ENCODE measurements at regions not wholly inside any gene's neighbourhood (a gene's known extent, or its start where the extent isn't known, plus 50 kb on each side); places are given as distances from the start of the nearest gene placed in this dataset.
"Not testable (repeated sequence)": the region's sequence is repeated elsewhere in the genome, so short reads cannot be mapped to it uniquely, and the experiment has no call there.

GRCh38 chr3:194908972-194909371, 223.3 kb downstream of the FAM43A start:
- no peak for DNase-seq (ENCODE audit: low read depth in 2 of 2, low spot score in 1 of 2)

- DNase-seq (ENCODE audit: low read depth in 2 of 2, low spot score in 1 of 2), result no peak
These were observed 224.8 kb downstream of the FAM43A start for GRCh38 chr3:194910414-194910984.

- no peak for DNase-seq (ENCODE audit: low read depth in 2 of 2, low spot score in 1 of 2)
These were observed 227.6 kb downstream of the FAM43A start for GRCh38 chr3:194913316-194913715.

- DNase-seq (ENCODE audit: low read depth in 2 of 2, low spot score in 1 of 2), result not testable (repeated sequence)
These were observed 239.2 kb downstream of the FAM43A start for GRCh38 chr3:194924889-194925288.

GRCh38 chr3:194925614-194926013, 239.9 kb downstream of the FAM43A start:
- DNase-seq (ENCODE audit: low read depth in 2 of 2, low spot score in 1 of 2), result no peak

GRCh38 chr3:194928227-194928626, 242.5 kb downstream of the FAM43A start:
- no peak for DNase-seq (ENCODE audit: low read depth in 2 of 2, low spot score in 1 of 2)

- DNase-seq (ENCODE audit: low read depth in 2 of 2, low spot score in 1 of 2), result no peak
These were observed 243.3 kb downstream of the FAM43A start for GRCh38 chr3:194928831-194929577.

GRCh38 chr3:194929578-194929960, 243.9 kb downstream of the FAM43A start:
- DNase-seq (ENCODE audit: low read depth in 2 of 2, low spot score in 1 of 2), result no peak

GRCh38 chr3:194930377-194931204, 244.9 kb downstream of the FAM43A start:
- DNase-seq (ENCODE audit: low read depth in 2 of 2, low spot score in 1 of 2), result no peak

GRCh38 chr3:194931347-194931746, 245.7 kb downstream of the FAM43A start:
- no peak for DNase-seq (ENCODE audit: low read depth in 2 of 2, low spot score in 1 of 2)

- no peak for DNase-seq (ENCODE audit: low read depth in 2 of 2, low spot score in 1 of 2)
These were observed 246.2 kb downstream of the FAM43A start for GRCh38 chr3:194931865-194932264.

GRCh38 chr3:194933465-194933864, 247.8 kb downstream of the FAM43A start:
- DNase-seq (ENCODE audit: low read depth in 2 of 2, low spot score in 1 of 2), result no peak

- no peak for DNase-seq (ENCODE audit: low read depth in 2 of 2, low spot score in 1 of 2)
These were observed 249.4 kb downstream of the FAM43A start for GRCh38 chr3:194935061-194935460.

GRCh38 chr3:194935632-194936470, 250.2 kb downstream of the FAM43A start:
- DNase-seq (ENCODE audit: low read depth in 2 of 2, low spot score in 1 of 2), result no peak

- DNase-seq (ENCODE audit: low read depth in 2 of 2, low spot score in 1 of 2), result no peak
These were observed 251.0 kb downstream of the FAM43A start for GRCh38 chr3:194936659-194937058.

GRCh38 chr3:194937144-194937543, 251.5 kb downstream of the FAM43A start:
- DNase-seq (ENCODE audit: low read depth in 2 of 2, low spot score in 1 of 2), result no peak

GRCh38 chr3:194937882-194938321, 252.2 kb downstream of the FAM43A start:
- DNase-seq (ENCODE audit: low read depth in 2 of 2, low spot score in 1 of 2), result no peak

- no peak for DNase-seq (ENCODE audit: low read depth in 2 of 2, low spot score in 1 of 2)
These were observed 253.3 kb downstream of the FAM43A start for GRCh38 chr3:194938845-194939531.

GRCh38 chr3:194939532-194939909, 253.8 kb downstream of the FAM43A start:
- DNase-seq (ENCODE audit: low read depth in 2 of 2, low spot score in 1 of 2), result no peak

- DNase-seq (ENCODE audit: low read depth in 2 of 2, low spot score in 1 of 2), result no peak
These were observed 254.5 kb downstream of the FAM43A start for GRCh38 chr3:194939949-194940770.
